Glutamatergic neuron (in vitro differentiated cells): ENCODE measurements at regions not wholly inside any gene's neighbourhood (a gene's known extent, or its start where the extent isn't known, plus 50 kb on each side); places are given as distances from the start of the nearest gene placed in this dataset.
"Not testable (repeated sequence)": the region's sequence is repeated elsewhere in the genome, so short reads cannot be mapped to it uniquely, and the experiment has no call there.

Source experiments
- DNase-seq: peaks from one replicate; pipeline ENCODE4 v3.0.0; 2022
- H3K27ac Mint-ChIP-seq: one replicate; pipeline ENCODE4 v1.8.0; 2020; ENCODE audit warnings: mild to moderate bottlenecking, mixed read lengths, inconsistent platforms; ENCODE audit not compliant: unreplicated experiment
- H3K27me3 Mint-ChIP-seq: one replicate; pipeline ENCODE4 v1.8.0; 2020; ENCODE audit warnings: mild to moderate bottlenecking, moderate library complexity, mixed read lengths, inconsistent platforms; ENCODE audit not compliant: unreplicated experiment
- H3K36me3 Mint-ChIP-seq: one replicate; pipeline ENCODE4 v1.8.0; 2020; ENCODE audit warnings: mild to moderate bottlenecking, mixed read lengths, inconsistent platforms; ENCODE audit not compliant: unreplicated experiment
- H3K4me1 Mint-ChIP-seq: one replicate; pipeline ENCODE4 v1.8.0; 2020; ENCODE audit warnings: mild to moderate bottlenecking, low read depth, mixed read lengths, inconsistent platforms; ENCODE audit not compliant: unreplicated experiment
- H3K4me3 Mint-ChIP-seq: one replicate; pipeline ENCODE4 v1.8.0; 2020; ENCODE audit warnings: mild to moderate bottlenecking, mixed read lengths, inconsistent platforms; ENCODE audit not compliant: unreplicated experiment
- H3K9me3 Mint-ChIP-seq: one replicate; pipeline ENCODE4 v1.8.0; 2020; ENCODE audit warnings: mild to moderate bottlenecking, moderate library complexity, mixed read lengths, inconsistent platforms; ENCODE audit not compliant: unreplicated experiment
- TF ChIP-seq, protein P1 (sequence below): fragments of 200-600 bp; sonication (generic); IDR thresholded peaks from one replicate; pipeline ENCODE4 v1.5.0; 2021; ENCODE audit not compliant: partially characterized antibody, unreplicated experiment

- Mint-ChIP-seq H3K27ac (no peak overlapping the region), H3K4me3 (no peak overlapping the region), H3K36me3 (no peaks in the 10 kb centered on the region), H3K4me1 (no peaks in the 10 kb centered on the region), H3K27me3 (no peaks in the 10 kb centered on the region), H3K9me3 (no peaks in the 10 kb centered on the region)
- TF ChIP-seq, protein P1, sequence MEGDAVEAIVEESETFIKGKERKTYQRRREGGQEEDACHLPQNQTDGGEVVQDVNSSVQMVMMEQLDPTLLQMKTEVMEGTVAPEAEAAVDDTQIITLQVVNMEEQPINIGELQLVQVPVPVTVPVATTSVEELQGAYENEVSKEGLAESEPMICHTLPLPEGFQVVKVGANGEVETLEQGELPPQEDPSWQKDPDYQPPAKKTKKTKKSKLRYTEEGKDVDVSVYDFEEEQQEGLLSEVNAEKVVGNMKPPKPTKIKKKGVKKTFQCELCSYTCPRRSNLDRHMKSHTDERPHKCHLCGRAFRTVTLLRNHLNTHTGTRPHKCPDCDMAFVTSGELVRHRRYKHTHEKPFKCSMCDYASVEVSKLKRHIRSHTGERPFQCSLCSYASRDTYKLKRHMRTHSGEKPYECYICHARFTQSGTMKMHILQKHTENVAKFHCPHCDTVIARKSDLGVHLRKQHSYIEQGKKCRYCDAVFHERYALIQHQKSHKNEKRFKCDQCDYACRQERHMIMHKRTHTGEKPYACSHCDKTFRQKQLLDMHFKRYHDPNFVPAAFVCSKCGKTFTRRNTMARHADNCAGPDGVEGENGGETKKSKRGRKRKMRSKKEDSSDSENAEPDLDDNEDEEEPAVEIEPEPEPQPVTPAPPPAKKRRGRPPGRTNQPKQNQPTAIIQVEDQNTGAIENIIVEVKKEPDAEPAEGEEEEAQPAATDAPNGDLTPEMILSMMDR: no peak
- DNase-seq: no peak
Observed at GRCh38 chr14:21780429-21781084, 106.9 kb upstream of the OR4E1 start.

DNA sequence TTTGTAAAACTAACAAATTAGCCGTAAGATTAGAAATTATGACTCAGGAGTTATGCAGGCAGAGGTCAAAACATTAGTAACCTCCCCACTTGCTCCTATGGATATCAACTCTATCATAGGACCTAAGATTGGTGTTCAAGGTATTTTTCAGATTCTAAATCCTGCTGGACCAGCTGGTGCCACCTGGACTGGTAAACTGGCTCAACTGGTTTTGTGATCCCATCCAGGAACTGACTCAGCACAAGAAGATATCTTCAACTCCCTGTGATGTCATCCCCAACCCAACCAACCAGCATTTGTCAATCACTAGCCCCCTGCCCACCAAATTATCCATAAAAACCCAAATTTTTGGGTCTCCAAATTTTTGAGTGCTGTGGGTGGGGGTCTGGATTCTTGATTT, 98.1 kb upstream of the OR4E1 start:
- no peak for DNase-seq
- Mint-ChIP-seq H3K4me3 (no peak overlapping the region), H3K27me3 (no peaks in the 10 kb centered on the region), H3K36me3 (no peaks in the 10 kb centered on the region), H3K4me1 (no peaks in the 10 kb centered on the region), H3K9me3 (no peaks in the 10 kb centered on the region), H3K27ac (no peak overlapping the region)
- TF ChIP-seq, protein P1: no peak

- no peaks in the 10 kb centered on the region for H3K27me3 Mint-ChIP-seq
- no peaks in the 10 kb centered on the region for H3K9me3 Mint-ChIP-seq
- H3K27ac Mint-ChIP-seq: no peak overlapping the region
Observed at GRCh38 chr14:21768875-21769257, 95.2 kb upstream of the OR4E1 start.

DNA sequence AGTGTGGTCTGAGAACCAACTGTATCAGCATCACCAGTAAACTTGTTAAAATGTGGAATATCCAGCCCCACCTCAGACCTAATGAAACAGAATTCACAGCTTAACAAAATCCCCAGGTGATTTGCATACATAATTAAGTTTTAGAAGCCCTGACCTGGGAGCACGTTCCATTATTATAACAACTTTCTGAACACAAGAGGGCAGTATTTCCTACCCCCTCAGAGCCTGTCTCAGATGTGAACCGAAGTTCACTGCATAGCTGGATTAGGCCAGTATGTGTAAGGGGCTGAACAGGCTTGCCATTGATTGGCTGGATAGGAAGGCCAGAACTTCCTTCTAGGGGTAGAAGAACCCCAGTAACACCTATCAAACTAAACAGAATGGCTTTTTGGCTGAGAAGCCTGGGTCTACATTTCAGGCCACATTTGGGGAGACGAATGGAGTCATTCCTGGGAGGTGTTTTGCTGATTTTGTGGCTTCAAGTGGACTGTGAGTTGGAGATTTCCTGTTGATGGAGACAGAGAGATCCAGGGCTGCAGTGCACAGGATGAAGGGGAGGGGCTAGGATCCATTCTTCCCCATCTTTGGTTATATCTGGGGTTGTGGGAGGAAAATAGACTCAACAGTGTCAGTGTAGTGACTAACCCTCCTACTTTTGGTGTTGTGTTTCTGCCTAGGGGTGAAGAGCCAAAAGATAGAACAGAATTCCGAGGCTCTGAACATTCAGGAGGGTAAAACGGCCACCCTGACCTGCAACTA, 94.7 kb upstream of the OR4E1 start:
- Mint-ChIP-seq H3K4me1 (no peaks in the 10 kb centered on the region), H3K36me3 (no peaks in the 10 kb centered on the region), H3K27me3 (no peaks in the 10 kb centered on the region), H3K27ac (no peak overlapping the region), H3K4me3 (no peak overlapping the region), H3K9me3 (no peaks in the 10 kb centered on the region)
- TF ChIP-seq, protein P1: peak; percentile 62
- no peak for DNase-seq

More at GRCh38 chr14:21768875-21769257, 95.2 kb upstream of the OR4E1 start:
- TF ChIP-seq, protein P1: no peak
- no peaks in the 10 kb centered on the region for H3K4me1 Mint-ChIP-seq
- H3K36me3 Mint-ChIP-seq: no peaks in the 10 kb centered on the region
- no peak for DNase-seq
- H3K4me3 Mint-ChIP-seq: no peak overlapping the region

- not testable (repeated sequence) for H3K36me3 Mint-ChIP-seq, H3K27ac Mint-ChIP-seq, DNase-seq, H3K4me1 Mint-ChIP-seq, H3K9me3 Mint-ChIP-seq, H3K27me3 Mint-ChIP-seq, H3K4me3 Mint-ChIP-seq
Observed at GRCh38 chr14:21760360-21760759, 86.7 kb upstream of the OR4E1 start.
